ENCODE measurements at regions not wholly inside any gene's neighbourhood (a gene's known extent, or its start where the extent isn't known, plus 50 kb on each side); places are given as distances from the start of the nearest gene placed in this dataset.
A peak's percentile ranks its signal among the peaks of the same experiment; 100 is the strongest.

DNA sequence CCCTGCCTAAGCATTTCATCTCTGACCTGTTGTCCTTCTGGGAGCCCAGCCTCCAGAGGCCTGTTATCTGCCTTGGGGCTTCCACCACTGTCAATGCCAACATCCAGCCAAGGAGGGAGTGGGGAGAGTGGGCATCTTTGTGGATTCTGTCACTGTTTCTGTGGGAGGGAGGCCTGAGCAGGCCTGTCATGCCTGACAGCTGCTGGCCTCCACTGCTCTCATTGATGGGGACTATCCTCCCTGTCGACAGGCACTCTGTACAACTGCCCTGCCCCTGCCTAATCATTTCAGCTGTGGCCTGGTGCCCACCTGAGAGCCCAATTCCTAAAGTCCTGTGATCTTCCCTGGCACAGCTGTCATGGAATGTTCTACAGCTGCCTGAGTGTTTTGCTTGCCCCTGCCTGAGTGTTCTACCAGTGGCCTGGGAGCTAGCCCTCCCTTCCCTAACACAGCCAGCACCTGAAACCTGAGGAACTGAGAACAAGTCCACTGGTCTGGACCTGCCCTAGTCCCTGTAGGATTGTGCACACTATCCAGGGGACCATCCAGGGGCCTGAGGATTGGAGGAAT, 145.3 kb downstream of the FAM83B start:
- DNase-seq: no peak

DNA sequence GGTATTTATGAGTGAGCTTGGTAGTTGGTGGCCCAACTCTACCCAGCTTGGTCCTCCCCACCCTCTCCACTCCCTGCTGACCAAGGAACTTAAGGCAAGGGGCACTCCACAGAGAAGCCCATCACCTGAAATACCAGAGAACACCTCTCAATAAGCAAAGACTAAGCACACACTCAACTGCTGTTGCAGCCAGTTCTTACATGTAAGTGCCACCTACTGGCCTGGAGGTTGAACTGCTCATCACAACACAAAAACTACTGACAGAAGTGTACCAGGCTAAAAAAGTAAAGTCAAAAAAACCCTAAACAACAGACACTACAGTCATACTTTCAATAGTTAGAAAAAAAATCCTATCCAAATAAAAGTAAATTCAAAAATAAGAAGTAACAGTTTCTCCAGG, 146.2 kb downstream of the FAM83B start:
- peak in 3 of 4 experiments; percentile 3 to 14 (median 10) for DNase-seq

DNA sequence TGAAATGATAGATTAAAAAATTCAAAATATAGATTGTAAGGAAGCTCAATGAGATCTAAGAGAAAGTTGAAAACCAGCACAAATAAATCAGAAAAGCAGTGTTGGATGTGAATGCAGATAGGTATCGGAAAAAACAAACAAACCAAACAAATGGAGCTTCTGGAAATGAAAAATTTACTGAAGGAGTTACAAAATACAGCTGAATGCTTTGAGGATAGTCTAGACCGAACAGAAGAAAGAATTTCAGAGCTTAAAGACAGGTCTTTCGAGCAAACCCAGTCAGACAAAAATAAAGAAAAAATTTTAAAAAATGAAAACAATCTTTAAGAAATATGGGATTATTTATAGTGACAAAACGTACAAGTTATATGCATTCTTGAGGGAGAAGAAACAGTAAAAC, 146.7 kb downstream of the FAM83B start:
- no peak for DNase-seq

DNA sequence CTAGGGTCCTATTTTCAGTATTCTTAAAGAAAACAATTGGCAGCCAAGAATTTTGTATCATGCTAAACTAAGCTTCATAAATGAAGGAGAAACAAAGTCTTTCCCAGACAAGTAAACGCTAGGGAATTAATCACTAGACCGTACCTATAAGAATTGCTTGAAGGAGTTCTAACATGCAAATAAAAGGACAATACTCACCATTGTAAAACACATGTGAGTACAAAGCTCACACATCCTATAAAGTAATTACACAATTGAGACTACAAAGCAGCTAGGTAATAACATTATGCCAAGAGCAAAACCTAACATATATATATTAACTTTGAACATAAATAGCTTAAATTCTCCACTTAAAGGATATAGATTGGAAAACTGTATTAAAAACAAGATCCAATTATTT, 147.4 kb downstream of the FAM83B start:
- DNase-seq: no peak

DNA sequence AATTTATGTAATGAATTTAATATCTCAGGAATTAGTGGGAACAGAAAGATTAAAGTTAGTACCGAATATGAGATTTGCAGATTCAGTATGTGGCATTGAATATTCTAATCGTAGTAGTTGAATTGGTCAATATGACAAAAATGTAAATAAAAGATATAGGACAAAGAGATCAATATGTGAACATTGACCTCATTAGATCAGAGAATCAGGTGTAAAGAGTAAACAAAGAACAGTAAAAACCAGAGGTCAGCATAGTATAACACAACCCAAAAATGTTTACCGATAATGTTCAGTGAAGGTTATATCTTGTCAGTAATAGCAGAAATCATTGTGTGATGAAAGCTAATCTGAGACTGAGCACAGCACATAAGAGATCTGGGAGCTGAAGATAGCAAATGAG, 152.0 kb downstream of the FAM83B start:
- no peak for DNase-seq

DNA sequence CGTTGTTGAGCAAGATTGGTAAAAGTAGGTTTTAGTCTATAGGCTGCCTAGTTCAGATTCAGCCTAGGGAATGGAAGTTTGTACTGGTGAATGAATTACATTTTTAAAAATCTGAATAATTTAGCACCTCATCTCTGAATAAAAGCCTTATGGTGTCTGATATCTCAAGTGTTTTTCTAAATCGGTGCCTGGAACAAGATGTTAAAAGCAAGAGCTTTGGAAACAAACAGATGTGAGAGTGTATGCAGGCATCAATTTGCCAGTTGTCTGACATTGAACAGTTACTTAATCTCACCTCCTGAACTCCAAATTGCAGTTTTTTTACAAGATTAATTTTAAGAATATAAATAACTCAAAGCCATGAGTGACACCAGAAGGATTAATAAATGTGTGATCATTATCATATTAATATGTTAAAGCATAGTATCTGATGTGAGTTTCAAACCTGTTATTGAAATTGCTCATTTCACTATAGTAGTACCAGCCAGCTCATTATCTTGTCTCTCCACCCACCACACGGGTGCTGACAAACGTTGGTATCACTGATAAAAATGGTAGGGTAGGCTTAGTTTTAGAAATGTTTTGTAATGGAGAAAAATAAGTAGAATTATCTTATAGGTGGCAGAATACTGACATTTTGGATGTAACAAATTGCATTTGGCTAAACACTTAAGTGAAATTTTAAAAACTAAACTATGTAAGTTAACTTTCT, 157.3 kb downstream of the FAM83B start:
- DNase-seq: no peak

DNA sequence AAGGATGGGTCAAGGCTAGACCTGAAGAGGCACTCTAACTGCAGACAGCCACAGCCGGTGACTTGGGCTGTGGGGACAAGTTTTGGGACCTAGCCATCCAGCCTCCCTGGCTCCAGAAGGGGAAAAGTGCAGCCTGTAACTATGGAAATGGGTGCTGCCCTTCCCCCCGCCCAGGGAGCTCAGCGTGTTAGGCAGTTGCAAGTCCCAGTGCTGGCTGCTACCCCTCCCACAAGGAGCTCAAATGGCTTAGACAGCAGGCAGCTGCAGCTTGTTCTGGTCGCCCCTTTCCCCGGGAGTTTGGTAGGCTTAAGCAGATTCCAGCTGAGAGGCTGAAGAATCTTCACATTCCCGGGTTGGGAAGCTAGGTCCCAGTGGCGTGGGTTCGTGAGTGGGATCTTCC, 162.6 kb downstream of the FAM83B start:
- DNase-seq: no peak

DNA sequence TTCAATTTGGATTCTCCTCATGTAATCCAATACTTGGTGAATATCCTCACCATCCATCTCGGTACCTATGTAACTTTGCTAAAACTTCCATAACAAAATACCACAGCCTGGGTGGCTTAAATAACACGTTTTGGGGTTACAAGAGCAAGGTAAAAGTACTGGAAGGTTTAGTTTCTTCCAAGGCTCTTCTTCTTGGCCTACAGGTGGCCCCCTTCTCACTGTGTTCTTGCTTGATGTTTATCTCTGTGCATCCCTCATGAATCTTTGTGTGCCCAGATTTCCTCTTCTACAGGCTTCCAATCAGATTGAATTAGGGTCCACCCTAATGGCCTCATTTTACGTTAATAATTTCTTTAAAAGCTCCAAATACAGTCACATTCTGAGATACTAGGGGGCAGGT, 163.3 kb upstream of the HCRTR2 start:
- DNase-seq: peak; percentile 14 to 41 (median 36)

DNA sequence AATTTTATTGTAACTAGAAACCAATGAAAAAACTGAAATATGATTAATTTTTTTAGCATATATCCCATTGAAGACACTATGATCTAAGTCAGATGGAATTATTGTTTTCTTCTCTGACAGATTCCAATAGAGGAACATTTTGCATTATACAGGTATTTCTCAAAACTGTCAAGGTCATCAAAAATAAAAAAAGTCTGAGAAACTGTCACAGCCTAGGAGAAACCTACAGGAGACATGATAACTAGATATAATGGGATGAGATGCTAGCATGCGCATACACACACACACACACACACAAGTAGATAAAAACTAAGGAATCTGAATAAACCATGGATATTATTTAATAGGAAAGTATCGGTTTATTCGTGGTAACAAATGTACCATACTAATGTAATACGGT, 161.9 kb upstream of the HCRTR2 start:
- DNase-seq: no peak

DNA sequence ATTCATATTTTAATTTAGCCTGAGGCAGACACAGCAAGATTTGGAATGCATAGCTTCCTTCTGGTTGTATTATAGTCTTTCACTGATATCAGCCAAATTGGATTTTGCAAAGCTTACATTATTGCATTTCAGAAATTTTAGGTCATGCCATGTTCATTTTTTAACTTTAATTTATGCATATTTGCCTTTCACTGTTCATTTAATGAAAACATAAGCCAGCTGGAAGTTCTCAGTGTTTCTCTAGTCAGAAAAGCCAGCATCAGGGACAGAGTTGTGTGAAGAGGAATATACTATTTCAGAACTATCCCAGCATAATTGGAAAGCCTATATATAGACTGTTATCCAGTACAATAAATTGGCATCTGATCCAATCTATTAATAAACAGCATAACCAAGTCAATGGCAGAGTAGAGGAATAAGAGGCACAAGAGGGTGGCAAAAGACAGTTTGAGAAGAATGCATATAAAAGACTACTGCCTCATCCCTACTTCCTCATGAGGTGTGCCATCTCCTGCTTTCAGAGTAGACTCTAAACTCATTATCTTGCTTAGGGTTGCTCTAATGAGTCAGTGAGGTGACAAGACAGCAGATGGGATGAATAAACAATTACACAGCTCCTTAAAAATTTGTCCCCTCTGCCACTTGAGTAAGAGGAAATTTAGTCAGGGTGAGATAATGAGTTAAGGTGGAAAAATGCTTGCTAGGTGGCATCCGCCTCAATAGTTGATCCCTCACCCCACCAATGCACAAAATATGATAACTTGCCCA, 159.8 kb upstream of the HCRTR2 start:
- DNase-seq: no peak

DNA sequence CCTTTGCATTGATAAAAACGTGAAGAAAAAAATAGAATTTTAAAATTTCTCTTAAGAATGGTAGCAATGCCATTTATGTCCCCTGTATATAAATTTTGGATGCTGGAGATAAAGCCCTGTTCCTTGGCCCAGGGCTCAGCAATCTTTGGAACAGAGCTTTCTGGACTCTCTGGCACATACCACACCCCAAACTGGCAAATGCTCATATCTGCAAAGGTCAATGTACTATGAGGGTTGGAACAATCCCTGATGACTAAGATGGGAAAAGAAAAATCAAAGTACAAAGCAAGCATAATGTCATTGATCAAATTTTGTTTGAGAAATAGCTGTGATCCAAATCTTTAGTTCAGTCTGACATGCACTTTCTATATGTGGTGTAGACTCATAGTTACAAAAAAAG, 158.1 kb upstream of the HCRTR2 start:
- no peak for DNase-seq

DNA sequence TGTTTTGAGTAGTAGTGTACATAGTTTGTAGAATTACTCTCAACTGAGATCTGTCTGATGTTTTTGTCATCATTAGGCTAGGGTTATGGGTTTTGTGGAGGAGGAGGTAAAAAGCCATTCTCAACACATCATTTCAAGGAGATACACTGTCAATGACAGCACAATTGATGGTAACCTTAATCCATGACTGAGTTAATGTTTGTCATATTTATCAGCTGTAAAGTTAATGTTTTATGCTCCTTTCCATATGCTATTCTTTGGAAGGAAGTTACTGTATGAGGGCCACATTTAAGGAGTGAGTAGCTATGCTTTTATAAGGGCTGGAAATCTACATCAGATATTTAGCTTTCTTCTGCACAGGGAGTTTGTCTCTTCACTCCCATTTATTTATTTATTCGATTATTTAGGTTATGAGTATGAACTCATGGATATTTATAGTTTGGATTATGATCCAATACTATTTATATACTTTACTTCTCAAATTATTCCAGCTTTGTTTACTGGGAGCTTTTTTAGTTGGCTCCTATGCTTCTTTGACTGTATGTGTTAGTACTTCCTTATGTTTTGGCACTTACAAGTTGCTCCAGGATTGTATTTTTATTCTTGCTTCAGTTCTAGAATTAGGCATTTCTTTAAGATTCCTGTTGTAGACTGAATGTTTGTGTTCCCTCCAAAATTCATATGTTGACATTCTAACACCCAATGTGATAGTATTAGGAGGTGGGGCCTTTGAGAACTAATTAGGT, 156.6 kb upstream of the HCRTR2 start:
- no peak for DNase-seq

DNA sequence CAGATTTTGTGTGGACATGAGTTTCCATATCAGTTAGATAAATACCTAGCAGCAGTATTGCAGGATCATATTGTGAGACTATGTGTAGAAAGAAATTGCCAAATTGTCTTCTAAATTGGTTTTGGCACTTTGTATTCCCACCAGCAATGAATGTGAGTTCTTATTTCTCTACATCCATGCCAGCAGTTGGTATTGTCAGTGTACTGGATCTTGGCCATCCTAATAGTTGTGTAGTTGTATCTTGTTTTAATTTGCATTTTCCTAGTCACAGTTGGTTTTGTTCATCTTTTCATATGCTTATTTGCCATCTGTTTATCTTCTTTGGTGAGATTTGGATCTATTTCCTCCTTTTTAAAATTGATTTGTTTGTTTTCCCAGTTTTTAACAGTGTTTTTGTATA, 154.7 kb upstream of the HCRTR2 start:
- no peak for DNase-seq

DNA sequence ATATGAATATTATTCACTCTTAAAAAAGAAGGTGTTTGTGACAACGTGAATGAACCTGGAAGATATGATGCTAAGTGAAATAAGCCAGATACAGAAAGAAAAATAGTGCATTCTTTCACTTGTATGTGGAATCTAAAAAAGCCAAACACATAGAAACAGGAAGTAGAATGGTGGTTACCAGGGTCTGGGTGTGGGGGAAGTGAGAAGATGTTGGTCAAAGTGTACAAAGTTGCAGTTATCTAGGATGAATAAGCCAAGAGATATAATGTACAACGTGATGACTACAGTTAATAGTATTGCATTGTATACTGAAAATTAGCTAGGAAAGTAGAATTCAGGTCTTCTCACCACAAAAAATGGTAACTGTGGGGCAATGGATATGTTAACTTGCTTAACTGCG, 151.1 kb upstream of the HCRTR2 start:
- peak; percentile 17 to 67 (median 44) for DNase-seq

DNA sequence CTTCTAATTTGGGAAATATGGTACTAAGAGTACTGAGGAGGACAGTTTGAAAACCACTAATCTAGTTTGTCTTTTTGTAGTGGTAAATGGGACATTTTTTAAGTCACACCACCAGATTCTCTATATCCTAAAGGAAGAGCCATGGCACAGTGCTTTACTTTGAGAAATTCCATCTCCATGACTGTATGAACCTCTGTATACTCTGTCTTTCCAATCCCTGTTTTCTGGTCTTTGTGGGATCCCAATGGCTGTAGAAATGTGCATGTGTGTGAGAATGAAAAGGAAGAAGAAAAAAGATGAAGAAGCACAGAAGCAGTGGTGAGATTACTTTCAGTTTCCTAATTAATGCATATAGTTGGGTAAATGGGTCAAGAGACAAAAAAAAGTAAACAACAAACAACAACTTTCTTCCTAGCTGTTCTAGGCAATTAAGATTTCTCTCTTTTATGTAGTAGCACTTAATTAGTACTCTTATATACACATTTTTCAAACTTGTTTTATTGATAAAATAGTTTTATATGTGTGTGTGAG, 141.2 kb upstream of the HCRTR2 start:
- DNase-seq: peak in 1 of 4 experiments; percentile 38

DNA sequence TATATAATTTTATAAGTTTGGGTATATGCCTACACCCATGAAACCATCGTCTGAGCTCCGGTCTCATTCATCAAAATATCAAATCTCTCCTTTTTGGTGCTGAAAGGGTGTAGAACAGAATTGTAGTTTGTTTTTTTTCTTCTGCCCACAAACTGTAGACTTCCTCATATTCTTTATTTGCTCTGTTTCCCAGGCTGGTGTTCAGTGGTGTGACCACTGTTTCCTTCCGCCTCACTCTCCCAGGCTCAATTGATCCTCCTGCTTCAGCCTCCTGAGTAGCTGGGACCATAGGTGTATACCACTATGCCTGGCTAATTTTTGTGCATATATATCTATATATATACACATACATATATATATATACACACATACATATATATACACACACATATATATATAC, 139.6 kb upstream of the HCRTR2 start:
- DNase-seq: peak; percentile 35 to 71 (median 66)

DNA sequence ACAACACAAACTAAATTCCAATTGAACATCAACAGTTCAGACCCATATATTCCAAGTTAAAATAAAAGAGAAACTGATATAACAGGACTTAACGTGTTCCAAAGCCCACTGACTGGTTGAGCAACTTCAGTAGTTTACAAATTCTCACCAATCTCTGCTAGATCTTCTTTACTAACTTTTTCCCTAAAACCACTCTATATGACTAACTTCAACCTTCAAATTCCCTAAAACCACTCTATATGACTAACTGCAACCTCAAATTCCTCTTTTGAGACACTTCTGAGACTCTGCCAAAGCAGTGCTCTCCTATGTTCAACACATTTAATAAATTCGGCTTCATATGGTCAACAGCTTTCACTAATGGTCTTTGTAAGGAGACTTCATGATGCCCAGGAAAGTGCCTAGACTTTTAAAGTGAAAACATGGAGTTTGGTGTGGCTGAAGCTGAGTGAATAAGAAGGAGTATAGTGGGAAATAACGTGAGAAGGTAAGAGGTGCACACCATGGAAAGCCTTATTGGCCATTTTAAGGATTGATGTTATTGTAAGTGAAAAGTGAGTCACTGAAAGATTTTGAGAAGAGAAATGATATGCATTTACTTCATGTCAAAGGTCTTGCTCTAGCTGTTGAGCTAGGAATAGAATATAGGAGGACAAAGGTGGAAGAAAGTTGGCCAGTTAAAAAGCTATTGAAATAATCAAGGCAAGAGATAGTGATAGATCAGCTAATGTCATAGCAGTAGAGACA, 134.0 kb upstream of the HCRTR2 start:
- DNase-seq: peak; percentile 38 to 86 (median 64)

DNA sequence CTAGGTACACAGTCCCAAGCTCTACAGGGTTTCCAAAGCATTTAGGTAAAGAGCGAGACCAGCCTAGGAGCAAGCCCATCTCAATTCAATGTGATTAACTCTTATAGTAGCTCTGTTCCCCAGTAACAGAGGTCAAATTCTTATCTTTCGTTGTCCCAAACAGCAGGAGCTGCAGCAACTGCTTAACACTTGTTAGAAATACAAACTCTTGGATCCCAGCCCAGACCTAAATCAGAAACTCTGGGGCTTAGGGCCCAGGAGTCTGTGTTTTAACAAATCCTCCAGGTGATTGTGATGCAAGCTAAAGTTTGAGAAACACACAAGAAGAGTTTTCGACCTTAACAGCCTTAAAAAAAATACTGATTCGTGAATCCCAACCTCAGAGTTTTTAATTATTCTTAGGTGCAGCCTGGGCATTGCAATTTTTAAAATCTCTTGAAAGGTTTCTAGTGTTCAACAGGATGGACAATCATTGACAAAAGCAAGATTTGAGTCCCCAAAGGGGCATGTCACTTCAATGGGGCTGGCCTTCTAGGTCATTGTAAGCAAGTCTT, 127.4 kb upstream of the HCRTR2 start:
- no peak for DNase-seq

DNA sequence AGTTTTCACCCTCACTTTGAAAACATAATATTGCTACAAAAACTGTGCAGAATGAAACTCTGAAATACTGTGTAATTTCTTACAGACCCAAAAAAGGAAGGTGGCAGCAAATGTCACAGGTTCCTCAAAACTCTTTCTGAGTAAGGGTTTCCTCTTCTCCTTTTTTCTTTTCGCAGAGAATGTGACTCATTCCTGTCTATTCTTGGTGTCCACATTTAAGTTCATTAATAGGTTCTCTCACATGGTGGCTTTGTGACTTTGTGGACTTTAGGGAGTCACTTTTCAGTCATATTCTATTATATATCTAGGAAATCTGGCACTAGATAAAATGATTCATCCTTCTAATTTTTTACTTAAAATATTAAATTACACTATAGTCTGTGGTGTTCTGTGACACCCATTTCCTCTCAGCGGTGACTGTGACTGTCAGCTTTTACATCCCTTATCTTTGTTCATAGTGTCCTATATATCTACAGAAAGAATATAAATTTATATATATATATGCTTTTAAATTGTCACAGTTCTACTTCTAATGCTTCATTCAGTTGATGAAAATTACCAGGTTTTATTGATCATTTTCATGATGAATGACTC, 126.8 kb upstream of the HCRTR2 start:
- DNase-seq: peak; percentile 58 to 93 (median 76)

DNA sequence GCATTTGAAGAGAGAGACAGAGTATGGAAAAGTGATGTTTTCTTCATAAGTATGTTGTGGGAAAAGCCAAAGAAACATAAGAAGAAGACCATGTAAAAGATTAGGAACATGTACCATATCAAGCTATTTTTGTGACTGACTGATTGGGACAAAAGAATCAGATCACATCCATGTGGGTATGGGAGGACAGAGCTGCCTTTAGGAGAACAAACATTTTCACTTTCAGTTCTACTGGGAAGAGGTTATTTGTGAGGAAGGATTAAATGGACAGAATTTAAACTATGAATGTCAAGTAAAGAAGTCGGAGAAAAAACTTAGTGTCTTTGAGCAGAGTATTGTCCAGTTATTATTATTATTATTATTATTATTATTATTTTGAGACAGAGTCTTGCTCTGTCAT, 124.4 kb upstream of the HCRTR2 start:
- DNase-seq: peak in 1 of 4 experiments; percentile 29

DNA sequence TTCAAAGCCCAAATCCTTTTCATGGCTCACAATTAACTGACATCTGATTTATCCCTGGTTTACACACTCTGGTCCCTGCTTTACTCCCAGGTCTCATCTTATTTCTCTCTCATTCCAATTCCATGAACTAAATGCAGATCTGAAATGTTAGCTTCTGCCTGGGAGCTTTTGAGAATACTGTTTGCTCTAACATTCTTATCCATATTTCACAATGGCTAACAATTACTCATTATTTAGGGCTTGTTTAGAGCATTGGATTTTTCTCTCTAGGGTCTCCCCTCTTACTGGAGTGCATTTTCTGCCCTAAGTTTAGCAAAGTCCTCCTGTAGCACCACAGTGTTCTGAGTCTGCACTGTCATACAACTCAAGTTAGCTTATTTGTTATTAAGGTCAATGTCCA, 121.5 kb upstream of the HCRTR2 start:
- DNase-seq: no peak

All from suppressor macrophage (primary cell).